ENCODE measurements at regions not wholly inside any gene's neighbourhood (a gene's known extent, or its start where the extent isn't known, plus 50 kb on each side); places are given as distances from the start of the nearest gene placed in this dataset.

DNA sequence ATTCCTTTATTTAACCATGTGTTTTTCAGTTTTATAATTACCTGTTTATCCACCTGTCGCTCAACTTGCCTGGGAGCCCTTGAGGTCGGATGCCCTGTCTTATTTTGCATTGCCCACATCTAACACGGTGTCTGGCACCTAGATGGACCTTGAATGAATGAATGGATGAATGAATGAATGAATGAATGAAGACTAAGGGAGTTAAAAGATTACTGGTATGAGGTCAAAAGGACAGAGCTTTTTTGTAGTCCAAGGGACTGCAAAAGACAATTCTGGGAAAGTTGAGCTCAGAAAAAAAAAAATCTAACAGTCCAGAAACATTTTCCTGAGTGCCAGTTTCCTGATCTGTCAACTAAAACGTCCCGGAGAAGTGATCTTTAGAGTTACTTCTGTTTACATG lies 244.6 kb upstream of the MYOCD start:
- TF ChIP-seq, protein P1, sequence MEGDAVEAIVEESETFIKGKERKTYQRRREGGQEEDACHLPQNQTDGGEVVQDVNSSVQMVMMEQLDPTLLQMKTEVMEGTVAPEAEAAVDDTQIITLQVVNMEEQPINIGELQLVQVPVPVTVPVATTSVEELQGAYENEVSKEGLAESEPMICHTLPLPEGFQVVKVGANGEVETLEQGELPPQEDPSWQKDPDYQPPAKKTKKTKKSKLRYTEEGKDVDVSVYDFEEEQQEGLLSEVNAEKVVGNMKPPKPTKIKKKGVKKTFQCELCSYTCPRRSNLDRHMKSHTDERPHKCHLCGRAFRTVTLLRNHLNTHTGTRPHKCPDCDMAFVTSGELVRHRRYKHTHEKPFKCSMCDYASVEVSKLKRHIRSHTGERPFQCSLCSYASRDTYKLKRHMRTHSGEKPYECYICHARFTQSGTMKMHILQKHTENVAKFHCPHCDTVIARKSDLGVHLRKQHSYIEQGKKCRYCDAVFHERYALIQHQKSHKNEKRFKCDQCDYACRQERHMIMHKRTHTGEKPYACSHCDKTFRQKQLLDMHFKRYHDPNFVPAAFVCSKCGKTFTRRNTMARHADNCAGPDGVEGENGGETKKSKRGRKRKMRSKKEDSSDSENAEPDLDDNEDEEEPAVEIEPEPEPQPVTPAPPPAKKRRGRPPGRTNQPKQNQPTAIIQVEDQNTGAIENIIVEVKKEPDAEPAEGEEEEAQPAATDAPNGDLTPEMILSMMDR (IDR thresholded peaks at IDR 0.05): no peak
- TF ChIP-seq EP300 (IDR thresholded peaks at IDR 0.05): no peak
- TF ChIP-seq POLR2A (IDR thresholded peaks at IDR 0.05): no peak
- Histone ChIP-seq H3K4me3 (no peak overlapping the region), H3K27ac (no peak overlapping the region), H3K27me3 (no peaks in the 10 kb centered on the region), H3K36me3 (no peaks in the 10 kb centered on the region), H3K4me1 (no peaks in the 10 kb centered on the region), H3K9me3 (peaks cover 0 to 17% (median 0%) of the 10 kb centered on the region in 4 donors)
- DNase-seq (ENCODE audit: low spot score in 2 of 2): no peak
- 68 to 74% methylated on average over 5 of the region's 5 CpGs for WGBS, 2 donors

DNA sequence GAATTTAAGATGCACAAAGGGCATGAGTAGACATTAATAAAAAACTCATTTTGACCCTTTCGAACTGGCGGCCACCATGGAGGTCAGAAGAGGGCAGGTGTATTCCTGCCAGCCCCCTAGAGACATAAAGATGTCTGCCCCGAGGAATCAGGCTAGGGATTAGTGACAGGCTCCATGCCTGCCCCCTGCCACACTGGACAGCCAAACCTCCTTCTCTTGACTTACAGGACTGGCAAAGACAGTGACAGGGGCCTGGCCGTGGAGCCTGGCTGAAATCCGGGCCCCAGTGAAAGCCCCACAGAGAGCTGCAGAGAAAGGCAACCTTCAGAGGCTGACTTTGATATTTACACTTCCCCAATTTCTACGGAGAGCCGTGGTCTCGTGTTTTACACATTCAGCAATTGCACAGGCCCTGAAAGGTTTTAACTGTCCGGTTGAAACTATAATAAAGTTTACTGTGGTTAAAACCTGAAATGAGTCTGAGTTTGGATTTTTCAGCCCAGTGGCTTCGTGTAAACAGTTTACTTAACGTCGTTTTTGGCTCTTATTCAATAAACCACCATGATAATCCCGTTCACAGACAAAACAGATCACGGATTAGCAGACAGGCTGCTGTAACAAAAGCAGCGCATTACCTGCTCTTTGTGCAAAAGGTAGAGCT lies 243.9 kb upstream of the MYOCD start:
- H3K27ac ChIP-seq: no peak overlapping the region
- DNase-seq (ENCODE audit: low spot score in 2 of 2): no peak
- no peaks in the 10 kb centered on the region for H3K27me3 ChIP-seq
- 58% methylated on average over 13 to 15 of the region's 15 CpGs for WGBS, 2 donors
- no peak overlapping the region for H3K4me3 ChIP-seq
- no peaks in the 10 kb centered on the region for H3K4me1 ChIP-seq
- TF ChIP-seq, protein P1 (IDR thresholded peaks at IDR 0.05): no peak
- TF ChIP-seq EP300 (IDR thresholded peaks at IDR 0.05) (no peak), POLR2A (IDR thresholded peaks at IDR 0.05) (no peak)
- H3K9me3 ChIP-seq: peaks cover 0 to 17% (median 0%) of the 10 kb centered on the region in 4 donors
- no peaks in the 10 kb centered on the region for H3K36me3 ChIP-seq

DNA sequence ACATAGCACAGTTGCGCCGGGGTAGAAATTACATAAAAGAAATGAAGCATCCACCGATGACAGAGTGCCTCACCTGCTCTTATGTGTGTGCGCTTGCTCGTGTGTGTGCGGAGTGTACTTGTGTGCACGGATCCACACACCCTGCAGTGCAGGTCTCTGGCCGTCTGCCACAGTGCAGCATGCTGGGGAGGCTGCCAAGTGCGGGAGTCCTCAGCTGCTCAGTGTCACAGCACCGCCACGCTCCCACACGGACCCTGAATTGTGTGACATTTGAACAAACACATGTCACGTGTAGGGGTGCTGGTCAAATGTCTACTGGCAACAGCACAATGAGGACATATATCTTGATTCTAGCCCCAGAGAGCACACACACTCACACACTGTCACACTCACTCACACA lies 243.0 kb upstream of the MYOCD start:
- Histone ChIP-seq H3K9me3 (peaks cover 0 to 17% (median 0%) of the 10 kb centered on the region in 4 donors), H3K36me3 (no peaks in the 10 kb centered on the region), H3K4me1 (no peaks in the 10 kb centered on the region), H3K27me3 (no peaks in the 10 kb centered on the region), H3K27ac (no peak overlapping the region), H3K4me3 (no peak overlapping the region)
- TF ChIP-seq, protein P1 (IDR thresholded peaks at IDR 0.05): no peak
- TF ChIP-seq POLR2A (IDR thresholded peaks at IDR 0.05): no peak
- no peak for TF ChIP-seq EP300 (IDR thresholded peaks at IDR 0.05)
- WGBS, 2 donors: 69 to 76% methylated on average over 13 of the region's 13 CpGs
- DNase-seq (ENCODE audit: low spot score in 2 of 2): no peak

DNA sequence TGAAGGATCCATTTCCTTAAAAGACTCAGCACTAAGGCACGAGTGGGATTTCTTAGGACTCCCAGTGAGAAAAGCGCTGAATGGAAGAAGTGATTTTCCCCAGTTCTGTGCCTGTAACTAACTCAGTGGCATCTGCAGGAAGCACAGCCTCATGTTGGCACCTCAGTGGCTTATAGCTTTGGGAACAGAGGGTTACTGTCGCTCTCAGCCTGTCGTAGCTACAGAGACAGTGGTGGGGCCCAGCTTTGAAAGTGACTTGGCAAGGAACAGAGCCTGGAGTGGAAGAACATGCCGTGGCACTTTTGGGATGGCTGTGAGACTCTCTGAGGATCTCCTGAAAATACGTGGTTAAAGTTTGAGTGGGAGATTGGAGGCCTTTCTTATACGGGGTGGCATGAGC lies 242.4 kb upstream of the MYOCD start:
- no peak for DNase-seq (ENCODE audit: low spot score in 2 of 2)
- H3K36me3 ChIP-seq: no peaks in the 10 kb centered on the region
- H3K4me1 ChIP-seq: no peaks in the 10 kb centered on the region
- no peak overlapping the region for H3K27ac ChIP-seq
- WGBS, 2 donors: 79 to 80% methylated on average over 7 of the region's 7 CpGs
- H3K4me3 ChIP-seq: no peak overlapping the region
- H3K9me3 ChIP-seq: peaks cover 0 to 17% (median 0%) of the 10 kb centered on the region in 4 donors
- no peaks in the 10 kb centered on the region for H3K27me3 ChIP-seq
- no peak for TF ChIP-seq EP300 (IDR thresholded peaks at IDR 0.05)
- no peak for TF ChIP-seq POLR2A (IDR thresholded peaks at IDR 0.05)
- TF ChIP-seq, protein P1 (IDR thresholded peaks at IDR 0.05): no peak

DNA sequence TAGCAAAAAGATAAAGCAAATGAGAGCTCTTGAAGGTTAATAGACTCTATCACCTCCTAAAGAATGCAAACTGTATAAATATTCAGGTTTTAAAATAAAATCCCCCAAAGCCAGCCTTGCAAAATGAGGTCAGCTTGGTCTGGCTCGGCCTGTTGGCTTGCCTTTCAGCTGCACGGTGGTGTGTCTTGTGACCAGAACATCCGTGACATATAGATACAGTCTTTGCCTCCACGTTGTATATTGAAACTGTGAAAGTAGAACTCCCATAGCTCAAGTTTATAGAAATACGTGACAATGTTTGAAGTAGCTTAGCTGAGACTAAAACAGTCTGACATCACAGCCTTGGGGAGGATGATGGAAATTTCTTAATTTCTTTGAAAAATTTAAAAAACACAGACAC lies 236.6 kb upstream of the MYOCD start:
- Histone ChIP-seq H3K4me3 (no peak overlapping the region), H3K9me3 (peaks cover 0 to 7% (median 0%) of the 10 kb centered on the region in 4 donors), H3K36me3 (no peaks in the 10 kb centered on the region), H3K27me3 (no peaks in the 10 kb centered on the region), H3K27ac (no peak overlapping the region), H3K4me1 (no peaks in the 10 kb centered on the region)
- TF ChIP-seq EP300 (IDR thresholded peaks at IDR 0.05): no peak
- TF ChIP-seq POLR2A (IDR thresholded peaks at IDR 0.05): no peak
- TF ChIP-seq, protein P1 (IDR thresholded peaks at IDR 0.05): no peak
- no peak for DNase-seq (ENCODE audit: low spot score in 2 of 2)
- WGBS, 2 donors: 79 to 86% methylated on average over 5 of the region's 5 CpGs

All from tibial nerve (tissue), 4 donors.